ENCODE measurements at regions not wholly inside any gene's neighbourhood (a gene's known extent, or its start where the extent isn't known, plus 50 kb on each side); places are given as distances from the start of the nearest gene placed in this dataset.

DNA sequence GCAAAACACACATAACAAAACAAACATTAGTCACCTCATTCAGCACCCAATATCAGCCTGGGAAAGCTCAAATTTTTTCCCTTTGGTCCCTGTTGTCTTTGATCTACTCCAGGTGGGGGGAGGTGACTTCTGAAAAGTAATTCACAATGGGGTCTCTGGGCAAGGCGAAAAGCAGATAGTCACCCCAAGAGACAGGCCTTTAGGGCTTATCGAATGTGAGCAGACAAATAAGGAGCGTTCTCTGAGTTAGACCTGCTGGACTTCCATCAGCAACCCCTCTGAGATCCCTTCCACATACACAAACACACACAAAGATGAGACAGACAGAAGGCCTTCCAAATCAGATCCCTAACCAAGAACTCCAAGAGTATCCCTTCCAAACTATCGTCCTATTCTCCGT lies 171.0 kb upstream of the SMAD3 start:
- 89 to 93% methylated on average over 5 of the region's 5 CpGs for WGBS, 2 donors
- no peak for ATAC-seq
- no peak for TF ChIP-seq POLR2A (IDR thresholded peaks at IDR 0.05)
- TF ChIP-seq, protein P1, sequence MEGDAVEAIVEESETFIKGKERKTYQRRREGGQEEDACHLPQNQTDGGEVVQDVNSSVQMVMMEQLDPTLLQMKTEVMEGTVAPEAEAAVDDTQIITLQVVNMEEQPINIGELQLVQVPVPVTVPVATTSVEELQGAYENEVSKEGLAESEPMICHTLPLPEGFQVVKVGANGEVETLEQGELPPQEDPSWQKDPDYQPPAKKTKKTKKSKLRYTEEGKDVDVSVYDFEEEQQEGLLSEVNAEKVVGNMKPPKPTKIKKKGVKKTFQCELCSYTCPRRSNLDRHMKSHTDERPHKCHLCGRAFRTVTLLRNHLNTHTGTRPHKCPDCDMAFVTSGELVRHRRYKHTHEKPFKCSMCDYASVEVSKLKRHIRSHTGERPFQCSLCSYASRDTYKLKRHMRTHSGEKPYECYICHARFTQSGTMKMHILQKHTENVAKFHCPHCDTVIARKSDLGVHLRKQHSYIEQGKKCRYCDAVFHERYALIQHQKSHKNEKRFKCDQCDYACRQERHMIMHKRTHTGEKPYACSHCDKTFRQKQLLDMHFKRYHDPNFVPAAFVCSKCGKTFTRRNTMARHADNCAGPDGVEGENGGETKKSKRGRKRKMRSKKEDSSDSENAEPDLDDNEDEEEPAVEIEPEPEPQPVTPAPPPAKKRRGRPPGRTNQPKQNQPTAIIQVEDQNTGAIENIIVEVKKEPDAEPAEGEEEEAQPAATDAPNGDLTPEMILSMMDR (IDR thresholded peaks at IDR 0.05): no peak
- DNase-seq: no peak
- H3K27me3 ChIP-seq: no peaks in the 10 kb centered on the region
- no peaks in the 10 kb centered on the region for H3K9me3 ChIP-seq
- no peak overlapping the region for H3K27ac ChIP-seq
- no peaks in the 10 kb centered on the region for H3K36me3 ChIP-seq (replicated peaks in 1 of 2; ENCODE audit: insufficient read depth in 1 of 2, low read depth in 2 of 2)
- intact Hi-C loops (cut with DNase I): no loop called here
- peaks cover 9% of the 10 kb centered on the region for H3K4me1 ChIP-seq
- no peak overlapping the region for H3K4me3 ChIP-seq

DNA sequence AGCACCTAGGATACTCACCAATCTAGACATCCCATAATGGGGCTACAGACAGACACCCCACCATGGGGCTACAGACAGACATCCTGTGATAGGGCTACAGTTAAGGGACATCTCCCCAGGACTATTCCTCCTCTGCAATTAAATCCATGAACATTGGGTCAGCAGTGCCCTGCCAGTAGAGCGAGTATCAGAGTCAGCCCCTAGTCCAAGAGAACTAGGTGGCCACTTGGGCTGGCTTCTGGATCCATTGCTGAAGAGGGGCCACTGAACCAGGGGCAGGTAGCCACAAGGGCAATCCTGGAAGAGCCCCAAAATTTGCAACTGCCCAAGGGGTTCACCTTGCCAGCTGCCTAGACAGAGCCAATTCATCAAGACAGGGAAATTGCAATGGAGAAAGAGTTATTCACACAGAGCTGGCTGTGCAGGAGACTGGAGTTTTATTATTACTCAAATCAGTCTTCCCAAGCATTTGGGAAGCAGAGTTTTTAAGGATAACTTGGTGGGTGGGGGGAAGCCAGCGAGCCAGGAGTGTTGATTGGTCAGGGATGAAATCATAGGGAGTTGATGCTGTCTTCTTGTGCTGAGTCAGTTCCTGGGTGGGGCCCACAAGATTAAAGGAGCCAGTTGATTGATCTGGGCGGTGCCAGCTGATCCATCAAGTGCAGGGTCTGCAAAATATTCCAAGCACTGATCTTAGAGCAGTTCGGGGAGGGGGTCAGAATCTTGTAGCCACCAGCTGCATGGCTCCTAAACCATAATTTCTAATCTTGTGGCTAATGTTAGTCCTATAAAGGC lies 170.2 kb upstream of the SMAD3 start:
- ATAC-seq: no peak
- no peak for DNase-seq
- intact Hi-C loops (cut with DNase I): no loop called here

DNA sequence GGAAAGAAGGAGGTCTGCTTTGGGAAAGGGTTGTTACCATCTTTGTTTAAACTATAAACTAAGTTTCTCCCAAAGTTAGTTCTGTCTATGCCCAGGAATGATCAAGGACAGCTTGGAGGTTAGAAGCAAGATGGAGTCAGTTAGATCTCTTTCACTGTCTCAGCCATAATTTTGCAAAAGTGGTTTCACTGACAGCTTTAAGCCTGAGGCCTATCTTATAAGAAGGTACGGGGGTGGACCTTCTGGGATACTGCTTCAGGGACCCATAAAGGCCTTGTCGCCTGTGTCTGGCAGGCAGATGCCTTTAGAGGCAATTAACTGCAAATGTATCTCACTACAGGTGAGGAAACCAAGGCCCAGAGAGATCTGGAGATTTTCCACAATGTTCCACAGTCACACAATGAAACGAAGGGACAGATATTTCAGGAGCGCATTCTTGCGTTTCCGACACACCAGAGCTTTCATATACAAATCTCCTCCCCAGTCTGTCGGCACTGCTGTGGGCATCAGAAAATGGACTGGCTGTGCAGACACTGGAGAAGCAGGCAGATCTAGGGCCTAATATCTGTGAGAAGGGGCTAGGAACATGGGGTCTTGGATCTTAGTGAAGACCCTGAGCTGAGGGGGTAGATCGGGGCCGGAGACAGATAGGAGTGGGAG lies 169.5 kb upstream of the SMAD3 start:
- H3K9me3 ChIP-seq: no peaks in the 10 kb centered on the region
- peaks cover 9% of the 10 kb centered on the region for H3K4me1 ChIP-seq
- no peak overlapping the region for H3K27ac ChIP-seq
- no peaks in the 10 kb centered on the region for H3K36me3 ChIP-seq (replicated peaks in 1 of 2; ENCODE audit: insufficient read depth in 1 of 2, low read depth in 2 of 2)
- H3K27me3 ChIP-seq: no peaks in the 10 kb centered on the region
- TF ChIP-seq, protein P1 (IDR thresholded peaks at IDR 0.05): no peak
- no peak overlapping the region for H3K4me3 ChIP-seq
- no peak for ATAC-seq
- no peak for DNase-seq
- 90 to 97% methylated on average over 9 of the region's 9 CpGs for WGBS, 2 donors
- intact Hi-C loops (cut with DNase I): no loop called here

More for the DNA sequence above, 170.2 kb upstream of the SMAD3 start:
- Histone ChIP-seq H3K27ac (no peak overlapping the region), H3K4me3 (no peak overlapping the region), H3K27me3 (no peaks in the 10 kb centered on the region), H3K4me1 (peaks cover 9% of the 10 kb centered on the region), H3K9me3 (no peaks in the 10 kb centered on the region), H3K36me3 (replicated peaks in 1 of 2; ENCODE audit: insufficient read depth in 1 of 2, low read depth in 2 of 2) (no peaks in the 10 kb centered on the region)
- TF ChIP-seq, protein P1 (IDR thresholded peaks at IDR 0.05): no peak
- no peak for TF ChIP-seq POLR2A (IDR thresholded peaks at IDR 0.05)
- WGBS, 2 donors: 70 to 81% methylated on average over 4 of the region's 4 CpGs

DNA sequence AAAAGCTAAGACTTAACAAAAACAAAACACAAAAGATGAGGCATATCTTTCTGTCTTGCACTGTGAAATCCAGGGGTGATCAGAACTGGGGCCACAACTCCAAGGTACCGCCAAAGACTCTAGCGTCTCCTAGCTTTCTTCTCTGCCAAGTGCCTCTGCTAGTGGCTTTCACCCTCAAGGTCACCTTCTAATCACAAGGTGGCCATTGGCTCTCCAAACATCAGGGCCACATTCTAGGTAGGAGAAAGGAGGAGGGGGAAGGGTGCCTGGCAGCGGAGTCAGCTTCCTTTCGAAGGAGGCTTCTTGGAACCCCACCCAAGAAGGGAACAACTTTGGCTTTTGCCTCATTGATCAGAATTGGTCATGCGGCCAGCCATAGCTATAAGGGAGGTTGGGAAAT lies 168.8 kb upstream of the SMAD3 start:
- intact Hi-C loops (cut with DNase I): no loop called here
- peak in 3 of 4 donors; percentile 36 to 50 (median 39) for DNase-seq
- TF ChIP-seq POLR2A (IDR thresholded peaks at IDR 0.05): no peak
- TF ChIP-seq, protein P1 (IDR thresholded peaks at IDR 0.05): peak in 1 of 7 experiments; percentile 16

More for the DNA sequence above, 168.8 kb upstream of the SMAD3 start:
- H3K4me1 ChIP-seq: peaks cover 9% of the 10 kb centered on the region
- no peaks in the 10 kb centered on the region for H3K9me3 ChIP-seq
- no peak overlapping the region for H3K4me3 ChIP-seq
- no peaks in the 10 kb centered on the region for H3K27me3 ChIP-seq
- no peaks in the 10 kb centered on the region for H3K36me3 ChIP-seq (replicated peaks in 1 of 2; ENCODE audit: insufficient read depth in 1 of 2, low read depth in 2 of 2)
- no peak overlapping the region for H3K27ac ChIP-seq
- 39 to 53% methylated on average over 5 of the region's 5 CpGs for WGBS, 2 donors
- peak; percentile 9 for ATAC-seq

Measured in body of pancreas (tissue), 4 donors.